Upper lobe of left lung (tissue), 4 donors: ENCODE measurements at regions not wholly inside any gene's neighbourhood (a gene's known extent, or its start where the extent isn't known, plus 50 kb on each side); places are given as distances from the start of the nearest gene placed in this dataset.

Experiments used
- EP300 ChIP-seq, 4 donors: sonication (generic); formaldehyde crosslinking; IDR thresholded peaks; one replicate each; pipeline ENCODE4 v1.5.1; 2017; ENCODE audit warnings: antibody characterized with exemption in 4 of 4, control low read depth in 2 of 4
- POLR2AphosphoS5 ChIP-seq, 2 donors: sonication (generic); formaldehyde crosslinking; IDR thresholded peaks; one replicate each; pipeline ENCODE4 v1.5.1; 2017; ENCODE audit warnings: antibody characterized with exemption in 2 of 2
- TF ChIP-seq, protein P1 (sequence below), 6 experiments: fragments of 450-650 bp in 4 of 6; fragments of 200-600 bp in 2 of 6; sonication (generic) in 2 of 6; IDR thresholded peaks; one replicate each; pipeline ENCODE4 v1.5.1; 2016 to 2019; ENCODE audit warnings: antibody characterized with exemption in 6 of 6

DNA sequence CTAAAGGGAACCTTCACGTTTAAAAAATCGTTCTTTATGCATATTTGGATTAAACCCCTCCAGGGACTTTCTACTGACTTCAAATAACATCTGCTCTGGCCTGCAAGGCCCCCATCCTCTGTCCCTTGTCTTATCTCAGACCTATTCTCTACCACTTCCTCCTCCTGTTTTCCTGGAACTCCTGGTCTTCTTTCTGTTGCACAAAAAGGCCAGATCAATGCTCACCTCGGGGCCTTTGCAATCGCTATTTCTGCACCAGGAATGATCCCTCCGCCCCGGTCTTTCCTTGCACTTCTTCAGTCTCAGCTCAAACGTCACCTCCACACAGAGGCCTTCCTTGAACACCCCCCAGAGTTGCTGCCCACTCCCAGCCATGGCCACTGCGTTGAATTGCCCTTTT lies 57.6 kb upstream of the BEGAIN start:
- TF ChIP-seq POLR2AphosphoS5 (IDR thresholded peaks at IDR 0.05) (no peak), EP300 (IDR thresholded peaks at IDR 0.05) (no peak)
- TF ChIP-seq, protein P1, sequence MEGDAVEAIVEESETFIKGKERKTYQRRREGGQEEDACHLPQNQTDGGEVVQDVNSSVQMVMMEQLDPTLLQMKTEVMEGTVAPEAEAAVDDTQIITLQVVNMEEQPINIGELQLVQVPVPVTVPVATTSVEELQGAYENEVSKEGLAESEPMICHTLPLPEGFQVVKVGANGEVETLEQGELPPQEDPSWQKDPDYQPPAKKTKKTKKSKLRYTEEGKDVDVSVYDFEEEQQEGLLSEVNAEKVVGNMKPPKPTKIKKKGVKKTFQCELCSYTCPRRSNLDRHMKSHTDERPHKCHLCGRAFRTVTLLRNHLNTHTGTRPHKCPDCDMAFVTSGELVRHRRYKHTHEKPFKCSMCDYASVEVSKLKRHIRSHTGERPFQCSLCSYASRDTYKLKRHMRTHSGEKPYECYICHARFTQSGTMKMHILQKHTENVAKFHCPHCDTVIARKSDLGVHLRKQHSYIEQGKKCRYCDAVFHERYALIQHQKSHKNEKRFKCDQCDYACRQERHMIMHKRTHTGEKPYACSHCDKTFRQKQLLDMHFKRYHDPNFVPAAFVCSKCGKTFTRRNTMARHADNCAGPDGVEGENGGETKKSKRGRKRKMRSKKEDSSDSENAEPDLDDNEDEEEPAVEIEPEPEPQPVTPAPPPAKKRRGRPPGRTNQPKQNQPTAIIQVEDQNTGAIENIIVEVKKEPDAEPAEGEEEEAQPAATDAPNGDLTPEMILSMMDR (IDR thresholded peaks at IDR 0.05) = no peak
